ENCODE measurements at regions not wholly inside any gene's neighbourhood (a gene's known extent, or its start where the extent isn't known, plus 50 kb on each side); places are given as distances from the start of the nearest gene placed in this dataset.

DNA sequence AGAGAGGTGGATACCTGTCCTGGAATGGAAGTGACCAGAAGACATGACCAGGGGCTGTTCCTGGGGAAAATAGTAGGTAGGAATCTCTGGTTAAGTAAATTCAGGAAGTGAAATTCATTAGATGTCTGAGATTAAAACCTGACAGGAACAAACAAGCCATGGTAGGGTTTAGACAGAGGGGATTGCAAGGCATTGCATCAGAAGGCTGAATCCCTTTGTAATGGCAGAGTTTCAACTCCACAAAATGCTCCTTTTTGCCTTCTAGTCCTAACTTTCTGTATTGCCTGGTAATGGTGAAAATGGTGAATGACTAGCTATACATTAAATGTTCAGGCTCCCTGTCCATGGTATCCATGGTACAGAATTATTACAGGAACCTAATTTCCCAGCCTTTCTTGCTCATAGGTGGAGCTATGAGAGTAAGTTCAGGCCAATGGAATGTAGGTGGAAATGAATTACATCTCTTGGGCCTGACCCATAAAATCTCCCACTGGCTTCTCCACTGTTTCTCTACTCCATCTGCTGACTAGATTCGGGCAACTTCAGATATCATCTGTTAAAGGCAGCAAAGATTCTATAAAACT is 113.4 kb upstream of the CNTLN start (continued):
- no peak for TF ChIP-seq OSR1 (CRISPR knock-in tag; IDR thresholded peaks at IDR 0.05)
- TF ChIP-seq SNAI2 (CRISPR knock-in tag; IDR thresholded peaks at IDR 0.05), result no peak
- no peak for TF ChIP-seq BACH2 (CRISPR knock-in tag; IDR thresholded peaks at IDR 0.05; ENCODE audit: borderline replicate concordance)

DNA sequence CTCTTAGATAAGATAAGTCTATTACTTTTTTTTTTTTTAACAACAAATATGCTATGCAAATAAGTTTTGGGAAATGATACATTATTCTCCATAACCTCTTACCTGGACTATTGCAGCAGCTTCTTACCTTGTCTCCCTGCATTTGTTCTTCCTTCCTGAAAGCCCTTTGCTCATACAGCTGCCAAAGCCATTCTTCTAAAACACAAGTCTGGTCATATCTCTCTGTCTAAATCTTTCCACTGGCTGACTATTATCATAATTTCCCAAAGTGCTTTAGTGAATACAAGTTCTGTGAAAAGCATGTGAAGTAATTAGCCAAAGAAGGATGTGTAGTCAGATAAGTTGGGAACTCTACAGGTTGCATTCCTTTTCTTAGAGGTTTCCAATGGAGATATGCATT is 115.4 kb upstream of the CNTLN start:
- no peak for ATAC-seq
- TF ChIP-seq ISL1 (CRISPR knock-in tag; IDR thresholded peaks at IDR 0.05) (no peak), OSR1 (CRISPR knock-in tag; IDR thresholded peaks at IDR 0.05) (no peak), ZNF8 (CRISPR knock-in tag; IDR thresholded peaks at IDR 0.05) (no peak), ESRRG (CRISPR knock-in tag; IDR thresholded peaks at IDR 0.05) (no peak), GLIS3 (CRISPR knock-in tag; IDR thresholded peaks at IDR 0.05) (no peak), SNAI2 (CRISPR knock-in tag; IDR thresholded peaks at IDR 0.05) (no peak), ZNF565 (CRISPR knock-in tag; conservative IDR thresholded peaks at IDR 0.05; ENCODE audit: low read depth) (no peak), ZC3H10 (CRISPR knock-in tag; IDR thresholded peaks at IDR 0.05) (no peak), CSDC2 (CRISPR knock-in tag; IDR thresholded peaks at IDR 0.05) (no peak), PPARA (CRISPR knock-in tag; IDR thresholded peaks at IDR 0.05; ENCODE audit: borderline replicate concordance) (no peak), ZFP30 (CRISPR knock-in tag; IDR thresholded peaks at IDR 0.05) (no peak), POU6F1 (CRISPR knock-in tag; IDR thresholded peaks at IDR 0.05; ENCODE audit: borderline replicate concordance, low read depth) (no peak), TCF4 (CRISPR knock-in tag; IDR thresholded peaks at IDR 0.05; ENCODE audit: borderline replicate concordance) (no peak), TOX (CRISPR knock-in tag; IDR thresholded peaks at IDR 0.05; ENCODE audit: borderline replicate concordance) (no peak)
- TF ChIP-seq, protein P1, sequence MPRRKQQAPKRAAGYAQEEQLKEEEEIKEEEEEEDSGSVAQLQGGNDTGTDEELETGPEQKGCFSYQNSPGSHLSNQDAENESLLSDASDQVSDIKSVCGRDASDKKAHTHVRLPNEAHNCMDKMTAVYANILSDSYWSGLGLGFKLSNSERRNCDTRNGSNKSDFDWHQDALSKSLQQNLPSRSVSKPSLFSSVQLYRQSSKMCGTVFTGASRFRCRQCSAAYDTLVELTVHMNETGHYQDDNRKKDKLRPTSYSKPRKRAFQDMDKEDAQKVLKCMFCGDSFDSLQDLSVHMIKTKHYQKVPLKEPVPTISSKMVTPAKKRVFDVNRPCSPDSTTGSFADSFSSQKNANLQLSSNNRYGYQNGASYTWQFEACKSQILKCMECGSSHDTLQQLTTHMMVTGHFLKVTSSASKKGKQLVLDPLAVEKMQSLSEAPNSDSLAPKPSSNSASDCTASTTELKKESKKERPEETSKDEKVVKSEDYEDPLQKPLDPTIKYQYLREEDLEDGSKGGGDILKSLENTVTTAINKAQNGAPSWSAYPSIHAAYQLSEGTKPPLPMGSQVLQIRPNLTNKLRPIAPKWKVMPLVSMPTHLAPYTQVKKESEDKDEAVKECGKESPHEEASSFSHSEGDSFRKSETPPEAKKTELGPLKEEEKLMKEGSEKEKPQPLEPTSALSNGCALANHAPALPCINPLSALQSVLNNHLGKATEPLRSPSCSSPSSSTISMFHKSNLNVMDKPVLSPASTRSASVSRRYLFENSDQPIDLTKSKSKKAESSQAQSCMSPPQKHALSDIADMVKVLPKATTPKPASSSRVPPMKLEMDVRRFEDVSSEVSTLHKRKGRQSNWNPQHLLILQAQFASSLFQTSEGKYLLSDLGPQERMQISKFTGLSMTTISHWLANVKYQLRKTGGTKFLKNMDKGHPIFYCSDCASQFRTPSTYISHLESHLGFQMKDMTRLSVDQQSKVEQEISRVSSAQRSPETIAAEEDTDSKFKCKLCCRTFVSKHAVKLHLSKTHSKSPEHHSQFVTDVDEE (CRISPR knock-in tag; IDR thresholded peaks at IDR 0.05), result no peak

GRCh38 chr9:17018540-17019196 is 116.2 kb upstream of the CNTLN start:
- no peak for TF ChIP-seq ZFP3 (CRISPR knock-in tag; IDR thresholded peaks at IDR 0.05)
- no peak for ATAC-seq

DNA sequence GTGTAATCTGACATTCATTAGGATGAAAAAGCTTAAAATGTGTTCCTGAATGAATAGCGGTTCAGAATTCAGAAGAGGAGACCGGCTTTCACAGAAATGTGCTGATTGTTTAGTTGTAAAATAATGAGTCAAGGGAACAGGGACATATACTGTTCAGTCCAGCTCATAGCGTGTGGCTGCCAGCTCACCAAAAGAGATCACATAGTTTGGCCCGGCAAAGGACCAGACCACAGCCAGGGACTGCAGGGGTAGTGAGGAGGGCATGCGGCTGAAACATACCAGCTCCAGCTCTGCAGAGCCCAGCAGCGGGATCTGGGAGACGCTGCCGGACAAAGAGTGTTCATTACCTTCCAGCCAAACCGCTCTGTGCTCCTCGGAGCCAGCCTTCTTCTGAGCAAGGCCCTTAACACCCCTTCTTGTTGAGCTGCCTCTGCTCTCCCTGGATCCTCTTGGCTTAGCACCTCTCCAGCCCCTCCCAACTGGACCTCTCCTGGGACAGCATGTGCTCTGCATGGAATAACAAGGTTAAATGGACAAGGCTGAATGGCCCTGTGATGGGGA is 116.8 kb upstream of the CNTLN start:
- TF ChIP-seq OSR1 (CRISPR knock-in tag; IDR thresholded peaks at IDR 0.05) (no peak), PPARA (CRISPR knock-in tag; IDR thresholded peaks at IDR 0.05; ENCODE audit: borderline replicate concordance) (no peak), ZFP3 (CRISPR knock-in tag; IDR thresholded peaks at IDR 0.05) (no peak), GLIS3 (CRISPR knock-in tag; IDR thresholded peaks at IDR 0.05) (no peak), CSDC2 (CRISPR knock-in tag; IDR thresholded peaks at IDR 0.05) (no peak), POU6F1 (CRISPR knock-in tag; IDR thresholded peaks at IDR 0.05; ENCODE audit: borderline replicate concordance, low read depth) (no peak), ZNF8 (CRISPR knock-in tag; IDR thresholded peaks at IDR 0.05) (no peak), ZFP30 (CRISPR knock-in tag; IDR thresholded peaks at IDR 0.05) (no peak), TCF4 (CRISPR knock-in tag; IDR thresholded peaks at IDR 0.05; ENCODE audit: borderline replicate concordance) (no peak), RARB (CRISPR knock-in tag; IDR thresholded peaks at IDR 0.05) (no peak), ISL1 (CRISPR knock-in tag; IDR thresholded peaks at IDR 0.05) (no peak), ESRRG (CRISPR knock-in tag; IDR thresholded peaks at IDR 0.05) (no peak)
- TF ChIP-seq, protein P1 (CRISPR knock-in tag; IDR thresholded peaks at IDR 0.05), result no peak
- TF ChIP-seq, protein P2, sequence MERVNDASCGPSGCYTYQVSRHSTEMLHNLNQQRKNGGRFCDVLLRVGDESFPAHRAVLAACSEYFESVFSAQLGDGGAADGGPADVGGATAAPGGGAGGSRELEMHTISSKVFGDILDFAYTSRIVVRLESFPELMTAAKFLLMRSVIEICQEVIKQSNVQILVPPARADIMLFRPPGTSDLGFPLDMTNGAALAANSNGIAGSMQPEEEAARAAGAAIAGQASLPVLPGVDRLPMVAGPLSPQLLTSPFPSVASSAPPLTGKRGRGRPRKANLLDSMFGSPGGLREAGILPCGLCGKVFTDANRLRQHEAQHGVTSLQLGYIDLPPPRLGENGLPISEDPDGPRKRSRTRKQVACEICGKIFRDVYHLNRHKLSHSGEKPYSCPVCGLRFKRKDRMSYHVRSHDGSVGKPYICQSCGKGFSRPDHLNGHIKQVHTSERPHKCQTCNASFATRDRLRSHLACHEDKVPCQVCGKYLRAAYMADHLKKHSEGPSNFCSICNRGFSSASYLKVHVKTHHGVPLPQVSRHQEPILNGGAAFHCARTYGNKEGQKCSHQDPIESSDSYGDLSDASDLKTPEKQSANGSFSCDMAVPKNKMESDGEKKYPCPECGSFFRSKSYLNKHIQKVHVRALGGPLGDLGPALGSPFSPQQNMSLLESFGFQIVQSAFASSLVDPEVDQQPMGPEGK (CRISPR knock-in tag; IDR thresholded peaks at IDR 0.05; ENCODE audit: borderline replicate concordance), result no peak
- TF ChIP-seq, protein P3, sequence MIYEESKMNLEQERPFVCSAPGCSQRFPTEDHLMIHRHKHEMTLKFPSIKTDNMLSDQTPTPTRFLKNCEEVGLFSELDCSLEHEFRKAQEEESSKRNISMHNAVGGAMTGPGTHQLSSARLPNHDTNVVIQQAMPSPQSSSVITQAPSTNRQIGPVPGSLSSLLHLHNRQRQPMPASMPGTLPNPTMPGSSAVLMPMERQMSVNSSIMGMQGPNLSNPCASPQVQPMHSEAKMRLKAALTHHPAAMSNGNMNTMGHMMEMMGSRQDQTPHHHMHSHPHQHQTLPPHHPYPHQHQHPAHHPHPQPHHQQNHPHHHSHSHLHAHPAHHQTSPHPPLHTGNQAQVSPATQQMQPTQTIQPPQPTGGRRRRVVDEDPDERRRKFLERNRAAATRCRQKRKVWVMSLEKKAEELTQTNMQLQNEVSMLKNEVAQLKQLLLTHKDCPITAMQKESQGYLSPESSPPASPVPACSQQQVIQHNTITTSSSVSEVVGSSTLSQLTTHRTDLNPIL (CRISPR knock-in tag; IDR thresholded peaks at IDR 0.05; ENCODE audit: low read depth), result no peak
- ATAC-seq, result no peak
